ENCODE measurements at regions not wholly inside any gene's neighbourhood (a gene's known extent, or its start where the extent isn't known, plus 50 kb on each side); places are given as distances from the start of the nearest gene placed in this dataset.

DNA sequence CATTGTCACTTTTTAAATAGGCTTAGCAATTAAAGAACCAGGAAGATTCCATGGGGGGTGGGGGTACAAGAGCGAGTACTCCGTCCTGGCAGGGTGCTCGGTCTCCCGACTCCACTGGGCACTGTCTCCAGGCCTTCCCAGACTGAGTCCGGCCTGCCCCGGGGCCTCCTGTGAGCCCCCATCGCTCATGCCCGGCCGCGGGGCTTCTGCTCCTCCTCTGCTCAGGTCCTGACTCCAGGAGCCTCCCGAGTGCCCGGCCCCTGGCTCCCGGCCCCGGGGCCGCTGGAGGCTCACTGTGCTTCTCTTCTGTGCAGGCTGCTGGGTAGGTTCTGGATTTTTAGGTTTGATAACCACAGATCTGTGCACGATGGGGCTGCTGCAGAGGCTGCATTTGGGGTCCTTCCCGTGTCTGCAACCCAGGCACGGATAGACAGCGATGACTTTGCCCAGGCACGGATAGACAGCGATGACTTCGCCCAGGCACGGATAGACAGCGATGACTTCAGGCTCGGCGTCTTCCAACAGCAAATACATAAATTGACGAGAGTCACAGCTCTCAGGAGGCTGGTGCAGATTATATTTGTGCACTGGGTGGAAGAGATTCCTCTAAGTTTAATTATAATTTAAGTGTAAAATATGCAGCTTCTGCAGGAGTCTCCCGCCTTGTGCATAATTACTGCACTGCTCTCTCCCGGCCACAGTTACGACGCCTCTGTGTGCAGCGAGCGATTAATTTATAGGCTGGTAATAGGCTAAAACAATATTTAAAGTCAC, 74.8 kb upstream of the RXRA start:
- no peak for DNase-seq

- DNase-seq: no peak
Measured at GRCh38 chr9:134252084-134252830, 74.0 kb upstream of the RXRA start.

DNA sequence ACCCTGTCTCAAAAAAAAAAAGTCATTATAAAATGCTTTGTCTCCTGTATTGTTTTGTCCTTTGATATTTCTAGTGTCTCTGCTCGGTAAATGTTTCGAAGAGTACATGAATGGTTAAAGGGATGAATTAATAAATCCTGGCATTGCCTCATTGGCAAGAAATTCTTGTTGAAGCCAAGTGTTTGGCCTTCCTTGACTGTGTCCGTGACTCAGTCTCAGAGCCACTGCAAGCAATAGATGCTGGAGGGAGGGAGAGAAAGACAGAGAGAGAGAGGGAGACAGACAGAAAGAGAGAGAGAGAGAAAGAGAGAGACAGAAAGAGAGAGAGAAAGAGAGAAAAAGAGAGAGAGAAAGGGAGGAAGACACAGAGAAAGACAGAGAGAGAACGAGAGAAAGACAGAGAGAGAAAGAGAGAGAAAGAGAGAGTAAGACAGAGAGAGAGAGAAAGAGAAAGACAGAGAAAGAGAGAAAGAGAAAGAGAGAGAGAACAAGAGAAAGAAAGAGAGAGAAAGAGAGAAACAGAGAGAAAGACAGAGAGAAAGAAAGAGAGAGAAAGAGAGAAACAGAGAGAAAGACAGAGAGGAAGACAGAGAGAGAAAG, 72.5 kb upstream of the RXRA start:
- no peak for DNase-seq

- DNase-seq: no peak
Measured at GRCh38 chr9:134258332-134258731, 67.9 kb upstream of the RXRA start.

DNA sequence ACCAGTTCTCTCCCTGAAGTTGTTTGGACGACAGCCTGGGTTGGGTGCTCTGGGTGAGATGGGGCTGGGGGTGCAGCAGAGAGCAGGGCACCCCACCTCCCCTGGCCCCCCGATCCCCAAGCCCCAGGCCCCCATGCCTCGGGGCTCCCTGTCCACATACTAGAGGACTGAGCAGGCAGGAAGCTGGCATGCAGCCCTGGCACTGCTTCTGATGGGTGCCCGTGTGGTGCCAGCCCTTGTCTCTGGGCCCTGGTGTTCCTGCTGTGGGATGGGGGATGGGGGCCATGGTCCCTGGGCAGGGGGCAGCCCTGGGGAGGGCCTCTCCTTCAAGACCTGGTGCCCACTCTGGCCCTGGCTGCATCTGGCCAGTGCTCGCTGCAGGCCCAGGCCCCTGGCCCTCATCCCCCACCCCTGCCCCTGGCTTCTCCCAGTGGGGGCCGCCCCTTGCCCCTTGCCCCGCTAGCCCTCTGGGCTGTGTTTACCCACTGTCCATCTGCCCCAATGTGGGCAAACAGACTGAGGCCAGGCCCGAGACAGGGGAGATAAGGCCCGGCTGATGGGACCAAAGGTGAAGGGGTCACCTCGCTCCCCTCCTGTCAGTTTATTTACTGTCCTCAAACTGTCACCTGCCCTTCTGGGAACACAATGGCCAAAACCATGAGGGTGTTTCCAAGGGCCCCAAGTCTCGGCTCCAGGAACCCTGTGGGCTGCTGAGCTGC, 67.3 kb upstream of the RXRA start:
- DNase-seq: no peak

- DNase-seq: no peak
Measured at GRCh38 chr9:134259708-134260107, 66.5 kb upstream of the RXRA start.

DNA sequence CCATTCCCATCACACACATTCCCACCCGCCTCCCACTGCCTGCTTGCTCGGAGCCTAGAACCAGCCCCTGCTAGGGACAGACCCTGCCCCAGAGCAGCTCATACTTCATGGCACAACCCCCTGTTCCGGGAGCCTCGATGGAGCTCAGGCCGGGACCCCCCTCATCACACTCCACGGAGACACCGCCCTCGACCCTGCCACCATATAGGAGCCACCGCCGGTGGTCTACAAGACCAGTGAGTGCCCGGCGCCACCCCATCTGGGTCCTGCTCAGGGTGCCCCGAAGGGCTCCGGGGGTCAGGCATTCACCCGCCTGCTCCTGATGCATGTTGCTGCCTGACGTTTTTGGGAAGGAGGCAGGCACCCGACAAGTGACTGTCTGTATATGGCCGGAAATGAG, 65.5 kb upstream of the RXRA start:
- no peak for DNase-seq

DNA sequence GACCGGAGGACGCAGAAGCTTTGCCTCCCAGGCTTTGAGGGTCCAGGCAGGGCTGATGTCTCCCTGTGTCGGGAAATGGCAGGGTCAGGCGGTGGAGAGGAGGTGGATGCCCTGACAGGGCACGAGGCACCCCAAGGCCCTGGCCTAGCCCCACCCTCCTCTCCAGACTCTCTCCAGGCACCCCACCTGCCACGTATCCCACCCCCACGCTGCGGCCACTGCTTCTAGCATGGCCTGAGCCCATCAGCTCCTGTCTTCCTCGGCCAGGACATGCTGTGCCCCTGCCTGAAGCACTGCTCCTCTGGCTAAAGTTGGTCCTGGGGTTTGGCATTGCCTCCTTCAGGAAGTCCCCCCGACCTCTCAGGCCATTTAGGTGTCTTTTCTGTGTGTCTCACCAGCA, 64.2 kb upstream of the RXRA start:
- no peak for DNase-seq

- no peak for DNase-seq
Measured at GRCh38 chr9:134263596-134263995, 62.7 kb upstream of the RXRA start.

GRCh38 chr9:134264169-134264568, 62.1 kb upstream of the RXRA start:
- DNase-seq: no peak

GRCh38 chr9:134265078-134265477, 61.2 kb upstream of the RXRA start:
- DNase-seq: no peak

DNA sequence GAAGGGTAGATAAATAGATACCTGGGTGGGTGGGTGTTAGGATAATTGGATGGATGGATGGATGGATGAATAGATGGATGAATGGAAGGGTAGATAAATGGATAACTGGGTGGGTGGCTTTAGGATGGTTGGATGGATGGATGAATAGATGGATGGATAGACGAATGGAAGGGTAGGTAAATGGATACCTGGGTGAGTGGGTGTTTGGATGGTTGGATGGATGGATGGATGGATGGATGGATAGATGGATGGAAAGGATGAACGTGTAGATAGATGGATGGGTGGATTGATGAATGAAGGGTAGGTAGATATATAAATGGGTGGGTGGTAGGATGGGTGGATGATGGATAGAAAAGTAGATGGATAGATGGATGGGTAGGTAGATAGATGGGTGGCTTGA, 59.8 kb upstream of the RXRA start:
- DNase-seq: no peak

DNA sequence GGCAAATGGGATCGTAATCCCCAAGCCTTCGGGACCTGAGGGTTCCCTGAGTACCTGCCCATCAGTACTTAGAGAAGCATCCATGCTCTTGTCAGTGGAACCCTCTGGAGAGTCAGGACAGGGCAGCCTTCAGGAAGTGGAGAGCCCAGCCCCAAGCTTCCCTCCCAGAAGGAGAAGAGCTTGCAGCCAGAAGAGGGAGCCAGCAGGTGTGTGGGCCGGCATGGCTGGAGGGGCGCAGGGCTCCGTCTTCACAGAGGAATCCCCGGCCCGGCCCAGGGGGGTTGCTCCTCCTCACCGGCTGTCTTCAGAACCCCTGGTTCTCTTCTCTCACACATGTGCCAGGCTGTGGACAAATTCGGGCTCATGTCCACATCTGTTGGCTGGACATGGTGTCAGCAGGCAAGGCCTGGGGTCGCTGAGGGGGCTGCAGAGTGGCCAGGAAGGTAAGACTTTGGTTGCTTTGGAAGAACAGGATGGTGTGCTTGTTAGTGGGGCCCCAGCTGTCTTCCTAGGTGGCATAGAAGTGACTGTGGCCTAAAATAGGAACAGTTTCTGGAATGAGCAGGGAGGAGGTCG, 58.9 kb upstream of the RXRA start:
- DNase-seq: no peak

- DNase-seq: peak; percentile 9
Measured at GRCh38 chr9:134267881-134268724, 58.2 kb upstream of the RXRA start.

GRCh38 chr9:134268747-134269146, 57.5 kb upstream of the RXRA start:
- no peak for DNase-seq

GRCh38 chr9:134271338-134272301, 54.6 kb upstream of the RXRA start:
- no peak for DNase-seq

- no peak for DNase-seq
Measured at GRCh38 chr9:134272302-134273023, 53.8 kb upstream of the RXRA start.

- DNase-seq: no peak
Measured at GRCh38 chr9:134273647-134274046, 52.6 kb upstream of the RXRA start.

DNA sequence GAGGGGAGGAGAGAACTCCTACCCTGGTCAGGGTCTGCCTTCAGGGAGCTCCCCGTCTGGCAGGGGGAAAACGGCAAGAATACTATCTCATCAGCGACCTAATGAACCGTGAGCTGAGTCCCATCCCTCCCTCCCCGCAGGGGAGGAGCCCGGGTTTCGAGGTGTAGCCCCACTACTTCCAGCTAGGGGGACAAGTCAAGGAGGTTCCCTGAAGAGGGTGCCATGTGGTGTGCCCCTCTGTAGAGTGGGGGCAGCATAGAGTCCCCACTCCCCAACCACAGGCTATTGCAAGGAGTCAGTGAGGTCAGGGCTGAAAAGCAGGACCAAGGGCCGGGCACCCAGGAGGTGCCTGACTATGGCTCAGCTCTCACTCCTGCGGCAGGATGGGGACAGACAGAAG, 50.9 kb upstream of the RXRA start:
- no peak for DNase-seq

All from CD4-positive, alpha-beta T cell treated with Interleukin-10 for 1 hour (primary cell).